Mucosa of rectum (tissue), 2 donors: ENCODE measurements at regions not wholly inside any gene's neighbourhood (a gene's known extent, or its start where the extent isn't known, plus 50 kb on each side); places are given as distances from the start of the nearest gene placed in this dataset.

ENCODE experiments used
- H3K27ac ChIP-seq, 2 donors: one replicate each; pipeline ENCODE4 v1.7.0; 2013; ENCODE audit warnings: inconsistent platforms in 2 of 2, low read depth in 2 of 2, low read length in 2 of 2
- H3K27me3 ChIP-seq, 2 donors: one replicate each; pipeline ENCODE4 v1.7.0; 2013; ENCODE audit warnings: low read length in 2 of 2; ENCODE audit not compliant: control insufficient read depth in 2 of 2, insufficient read depth in 2 of 2
- H3K36me3 ChIP-seq, 2 donors: one replicate each; pipeline ENCODE4 v1.7.0; 2013; ENCODE audit warnings: low read length in 2 of 2; ENCODE audit not compliant: control insufficient read depth in 2 of 2, insufficient read depth in 2 of 2
- H3K4me1 ChIP-seq, 2 donors: one replicate each; pipeline ENCODE4 v1.7.0; 2013; ENCODE audit warnings: low read length in 2 of 2, mild to moderate bottlenecking in 1 of 2; ENCODE audit not compliant: control insufficient read depth in 2 of 2, insufficient read depth in 2 of 2
- H3K4me3 ChIP-seq, 2 donors: one replicate each; pipeline ENCODE4 v1.7.0; 2013; ENCODE audit warnings: low read length in 2 of 2
- H3K9ac ChIP-seq, 2 donors: one replicate each; pipeline ENCODE4 v1.7.0; 2013; ENCODE audit warnings: low read length in 2 of 2, low read depth in 1 of 2, mild to moderate bottlenecking in 1 of 2
- H3K9me3 ChIP-seq, 2 donors: one replicate each; pipeline ENCODE4 v1.7.0; 2013; ENCODE audit warnings: low read length in 2 of 2; ENCODE audit not compliant: control insufficient read depth in 2 of 2
- donor health status: healthy.
- donor health status: Normal muscosa, but diverticular disease.

DNA sequence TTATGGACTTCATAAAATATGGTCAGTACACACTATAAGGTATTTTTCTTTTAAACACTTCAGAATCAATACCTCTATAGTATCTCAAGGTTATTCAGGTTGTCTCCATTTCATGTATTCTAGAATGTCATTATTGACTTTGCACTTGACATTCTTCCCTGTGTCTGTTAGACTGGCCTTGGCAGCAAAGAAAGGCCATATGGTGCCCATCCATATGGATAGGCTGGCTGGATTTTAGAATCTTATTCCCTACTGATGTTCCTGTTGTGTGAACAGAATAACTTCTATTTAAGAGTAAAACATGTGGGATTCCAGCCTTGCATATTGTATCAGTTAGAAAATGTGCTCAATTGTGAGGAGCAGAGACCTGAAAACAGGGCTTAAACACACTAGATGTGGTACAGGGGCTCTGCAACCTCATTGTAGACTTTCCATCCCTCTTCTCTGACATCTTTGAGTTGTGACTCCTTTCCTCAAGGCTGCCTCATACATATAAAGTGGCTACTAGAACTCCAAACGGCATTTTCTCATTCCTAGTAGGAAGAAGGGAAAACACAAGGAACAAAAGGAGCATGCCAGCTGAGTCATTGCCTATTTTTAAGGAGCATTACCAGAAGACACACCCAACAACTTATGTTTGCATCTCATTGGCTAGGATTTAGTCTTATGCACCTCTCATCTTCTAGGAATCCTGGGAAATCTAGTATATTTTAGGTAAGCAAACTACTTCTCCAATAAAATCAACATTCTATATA, 221.2 kb upstream of the TMPO start:
- Histone ChIP-seq H3K9me3 (no peaks in the 10 kb centered on the region), H3K4me1 (no peaks in the 10 kb centered on the region), H3K27me3 (no peaks in the 10 kb centered on the region), H3K27ac (no peak overlapping the region), H3K36me3 (no peaks in the 10 kb centered on the region), H3K9ac (no peak overlapping the region), H3K4me3 (no peak overlapping the region)

DNA sequence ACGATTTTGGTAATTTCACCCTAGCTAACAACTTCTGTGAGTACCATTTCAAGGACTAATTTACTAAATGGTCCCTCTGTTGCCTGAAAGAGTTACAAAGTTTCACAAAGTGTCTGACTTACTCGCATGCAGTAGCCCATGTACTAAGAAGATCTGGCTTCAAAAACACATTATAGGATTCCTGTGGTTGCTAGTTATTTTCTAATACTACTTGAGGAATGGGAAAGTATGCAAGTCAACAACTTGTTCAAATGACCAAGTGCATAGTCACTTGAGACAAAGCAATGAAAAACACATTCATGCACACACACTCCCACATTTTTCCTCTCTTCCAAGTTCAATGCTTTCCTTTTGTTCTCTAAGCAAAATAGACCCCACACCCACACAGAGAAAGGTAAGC, 219.7 kb upstream of the TMPO start:
- no peaks in the 10 kb centered on the region for H3K36me3 ChIP-seq
- H3K9ac ChIP-seq: no peak overlapping the region
- H3K27me3 ChIP-seq: no peaks in the 10 kb centered on the region
- no peak overlapping the region for H3K27ac ChIP-seq
- H3K4me1 ChIP-seq: no peaks in the 10 kb centered on the region
- no peak overlapping the region for H3K4me3 ChIP-seq
- no peaks in the 10 kb centered on the region for H3K9me3 ChIP-seq

GRCh38 chr12:98296462-98297079, 218.8 kb upstream of the TMPO start:
- no peaks in the 10 kb centered on the region for H3K27me3 ChIP-seq
- no peaks in the 10 kb centered on the region for H3K36me3 ChIP-seq
- H3K9me3 ChIP-seq: no peaks in the 10 kb centered on the region
- H3K27ac ChIP-seq: no peak overlapping the region
- H3K9ac ChIP-seq: no peak overlapping the region
- no peaks in the 10 kb centered on the region for H3K4me1 ChIP-seq
- H3K4me3 ChIP-seq: no peak overlapping the region

- H3K27ac ChIP-seq: no peak overlapping the region
- H3K4me3 ChIP-seq: no peak overlapping the region
- no peak overlapping the region for H3K9ac ChIP-seq
- no peaks in the 10 kb centered on the region for H3K4me1 ChIP-seq
- no peaks in the 10 kb centered on the region for H3K36me3 ChIP-seq
- no peaks in the 10 kb centered on the region for H3K9me3 ChIP-seq
- no peaks in the 10 kb centered on the region for H3K27me3 ChIP-seq
These were observed 217.9 kb upstream of the TMPO start for GRCh38 chr12:98297538-98297937.

- Histone ChIP-seq H3K4me3 (no peak overlapping the region), H3K36me3 (no peaks in the 10 kb centered on the region), H3K4me1 (no peaks in the 10 kb centered on the region), H3K27me3 (no peaks in the 10 kb centered on the region), H3K9ac (no peak overlapping the region), H3K27ac (no peak overlapping the region), H3K9me3 (no peaks in the 10 kb centered on the region)
These were observed 207.2 kb upstream of the TMPO start for GRCh38 chr12:98308141-98308540.

DNA sequence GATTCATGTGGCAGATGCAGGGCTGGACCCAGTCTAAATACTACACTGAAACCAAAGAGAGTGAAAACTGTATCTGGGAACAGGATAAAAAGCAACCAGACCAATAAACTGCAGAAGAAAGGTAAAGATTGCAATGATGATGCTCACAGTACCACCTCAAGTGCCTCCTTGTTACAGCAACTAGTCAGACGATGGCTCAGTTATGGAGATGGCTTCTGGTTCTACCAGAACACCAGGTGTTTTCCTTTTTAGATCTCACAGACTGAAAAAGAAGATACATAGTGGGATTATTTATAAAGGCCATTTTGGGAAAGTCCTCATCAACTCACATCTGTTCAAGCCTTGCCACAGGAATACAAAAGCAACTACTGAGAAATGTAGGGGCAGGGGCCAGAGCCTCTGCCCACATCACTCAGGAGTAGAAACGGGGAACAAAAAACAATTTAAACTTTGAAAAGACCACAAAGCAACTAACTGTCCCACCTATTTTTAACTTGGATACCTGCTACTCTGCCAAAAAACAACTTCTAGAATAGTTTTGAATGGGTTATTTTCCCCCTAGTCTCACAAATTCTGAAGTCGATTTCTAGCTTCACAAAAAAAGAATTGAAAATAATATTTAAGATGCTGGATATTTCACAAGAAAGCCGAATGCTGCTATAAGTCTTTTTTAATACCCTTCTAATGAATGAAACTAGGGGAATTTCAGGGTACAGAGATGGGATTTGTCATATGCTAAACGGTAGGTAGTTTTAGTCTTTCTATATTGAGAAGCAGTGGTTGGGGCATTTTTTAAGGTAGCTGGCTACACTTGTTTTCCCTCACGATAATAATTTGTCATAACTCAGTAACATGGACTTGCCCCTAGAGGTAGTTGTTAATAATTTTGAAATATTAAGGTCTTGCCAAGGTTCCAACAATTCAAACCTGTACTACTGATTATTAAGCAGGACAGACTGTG, 197.2 kb upstream of the TMPO start:
- Histone ChIP-seq H3K4me3 (no peak overlapping the region), H3K4me1 (no peaks in the 10 kb centered on the region), H3K36me3 (no peaks in the 10 kb centered on the region), H3K9ac (no peak overlapping the region), H3K27ac (no peak overlapping the region), H3K27me3 (no peaks in the 10 kb centered on the region), H3K9me3 (no peaks in the 10 kb centered on the region)

GRCh38 chr12:98319716-98320425, 195.5 kb upstream of the TMPO start:
- Histone ChIP-seq H3K36me3 (no peaks in the 10 kb centered on the region), H3K27me3 (no peaks in the 10 kb centered on the region), H3K27ac (no peak overlapping the region), H3K4me3 (no peak overlapping the region), H3K9ac (no peak overlapping the region), H3K4me1 (no peaks in the 10 kb centered on the region), H3K9me3 (no peaks in the 10 kb centered on the region)

DNA sequence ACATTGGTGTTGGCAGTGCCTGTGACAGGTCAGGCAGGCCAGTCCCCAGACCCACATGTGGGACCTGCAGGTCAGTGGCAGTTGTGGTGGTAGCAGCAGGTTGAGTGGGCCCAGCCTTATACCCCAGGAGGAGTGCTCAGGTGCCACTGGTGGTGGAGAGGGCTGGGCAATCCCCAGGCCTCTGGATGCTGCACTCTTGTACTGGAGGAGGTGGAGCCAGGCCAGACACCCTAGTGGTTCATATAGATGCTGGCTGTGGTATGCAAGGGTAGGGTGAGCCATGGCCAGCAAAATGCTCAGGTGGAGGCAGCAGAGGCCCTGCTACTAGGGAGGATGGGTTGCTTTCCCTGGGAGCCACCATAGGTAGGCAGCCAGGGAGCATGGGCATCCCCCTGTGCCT, 190.4 kb upstream of the TMPO start:
- no peak overlapping the region for H3K27ac ChIP-seq
- no peaks in the 10 kb centered on the region for H3K27me3 ChIP-seq
- H3K4me3 ChIP-seq: no peak overlapping the region
- H3K9ac ChIP-seq: no peak overlapping the region
- no peaks in the 10 kb centered on the region for H3K4me1 ChIP-seq
- no peaks in the 10 kb centered on the region for H3K9me3 ChIP-seq
- H3K36me3 ChIP-seq: no peaks in the 10 kb centered on the region

- no peaks in the 10 kb centered on the region for H3K9me3 ChIP-seq
- H3K4me1 ChIP-seq: no peaks in the 10 kb centered on the region
- H3K9ac ChIP-seq: no peak overlapping the region
- no peak overlapping the region for H3K27ac ChIP-seq
- no peaks in the 10 kb centered on the region for H3K27me3 ChIP-seq
- H3K4me3 ChIP-seq: no peak overlapping the region
- no peaks in the 10 kb centered on the region for H3K36me3 ChIP-seq
These were observed 186.9 kb upstream of the TMPO start for GRCh38 chr12:98328467-98328866.
